Astrocyte (in vitro differentiated cells and primary cell): ENCODE measurements at regions not wholly inside any gene's neighbourhood (a gene's known extent, or its start where the extent isn't known, plus 50 kb on each side); places are given as distances from the start of the nearest gene placed in this dataset.

ENCODE experiments used
- CTCF ChIP-seq: IDR thresholded peaks from 2 replicates; pipeline ENCODE4 v1.5.1; 2011; ENCODE audit warnings: low read depth, mild to moderate bottlenecking, inconsistent platforms, low read length, moderate library complexity; ENCODE audit not compliant: insufficient read depth
- EZH2 ChIP-seq: IDR thresholded peaks from 2 replicates; pipeline ENCODE4 v1.6.1; 2012; ENCODE audit warnings: mild to moderate bottlenecking, low read length, inconsistent platforms; ENCODE audit not compliant: insufficient read depth

- TF ChIP-seq CTCF, result no peak
- TF ChIP-seq EZH2, result no peak
Observed at GRCh38 chr13:99124046-99124400, 76.6 kb upstream of the UBAC2 start.
